Neural cell (in vitro differentiated cells): ENCODE measurements at regions not wholly inside any gene's neighbourhood (a gene's known extent, or its start where the extent isn't known, plus 50 kb on each side); places are given as distances from the start of the nearest gene placed in this dataset.

Experiments
- H2AFZ ChIP-seq: fragments of 200-600, 300-800 bp; sonication (generic), shearing (Covaris generic); 2 replicates; pipeline ENCODE4 v1.6.0; 2014; ENCODE audit warnings: low read depth, mild to moderate bottlenecking, antibody characterized with exemption, low read length, moderate library complexity
- H3F3A ChIP-seq: fragments of 200-600 bp; shearing (Covaris generic); 2 replicates; pipeline ENCODE4 v1.6.1; 2016; ENCODE audit warnings: mild to moderate bottlenecking, moderate library complexity, mixed read lengths, antibody characterized with exemption, low read length; ENCODE audit not compliant: insufficient read depth, poor library complexity, severe bottlenecking
- H3K27ac ChIP-seq: fragments of 200-600, 300-800 bp; sonication (generic), shearing (Covaris generic); 2 replicates; pipeline ENCODE4 v1.5.1; 2014; ENCODE audit warnings: mild to moderate bottlenecking, low read length, moderate library complexity
- H3K27me3 ChIP-seq: fragments of 300-800, 200-600 bp; sonication (generic), shearing (Covaris generic); 2 replicates; pipeline ENCODE4 v1.6.0; 2014; ENCODE audit warnings: mild to moderate bottlenecking, low read depth, low read length, moderate library complexity; ENCODE audit not compliant: insufficient read depth
- H3K36me3 ChIP-seq: fragments of 300-800, 200-600 bp; sonication (generic), shearing (Covaris generic); 2 replicates; pipeline ENCODE4 v1.5.1; 2014; ENCODE audit warnings: mild to moderate bottlenecking, antibody characterized with exemption, low read length, moderate library complexity; ENCODE audit not compliant: insufficient read depth
- H3K4me2 ChIP-seq: fragments of 300-800, 200-600 bp; sonication (generic), shearing (Covaris generic); 2 replicates; pipeline ENCODE4 v1.6.0; 2014; ENCODE audit warnings: mild to moderate bottlenecking, low read length
- H3K4me3 ChIP-seq: fragments of 300-800, 200-600 bp; sonication (generic), shearing (Covaris generic); 2 replicates; pipeline ENCODE4 v1.5.1; 2014; ENCODE audit warnings: mild to moderate bottlenecking, low read length, moderate library complexity
- H3K79me2 ChIP-seq: fragments of 200-600 bp; shearing (Covaris generic); replicated peaks from 2 replicates; pipeline ENCODE4 v1.6.0; 2014; ENCODE audit warnings: mild to moderate bottlenecking, low read length, moderate library complexity; ENCODE audit not compliant: insufficient read depth
- H3K9ac ChIP-seq: fragments of 300-800, 200-600 bp; sonication (generic), shearing (Covaris generic); 2 replicates; pipeline ENCODE4 v1.6.1; 2016; ENCODE audit warnings: mild to moderate bottlenecking, low read length, mixed read lengths
- H3K9me2 ChIP-seq: fragments of 200-600 bp; shearing (Covaris generic); 2 replicates; pipeline ENCODE4 v1.6.1; 2016; ENCODE audit warnings: mild to moderate bottlenecking, low read length, mixed read lengths; ENCODE audit not compliant: insufficient read depth
- H3K9me3 ChIP-seq: fragments of 200-600, 300-800 bp; sonication (generic), shearing (Covaris generic); 2 replicates; pipeline ENCODE4 v1.6.1; 2016; ENCODE audit warnings: mild to moderate bottlenecking, mixed run types, low read length, moderate library complexity, mixed read lengths
- H4K20me1 ChIP-seq: fragments of 200-600 bp; shearing (Covaris generic); 2 replicates; pipeline ENCODE4 v1.6.1; 2016; ENCODE audit warnings: mild to moderate bottlenecking, mixed run types; ENCODE audit not compliant: insufficient read depth
- CTCF ChIP-seq: fragments of 450-650 bp; IDR thresholded peaks from 2 replicates; pipeline ENCODE4 v1.5.1; 2014; ENCODE audit warnings: antibody characterized with exemption, mild to moderate bottlenecking, moderate library complexity; ENCODE audit not compliant: poor library complexity, severe bottlenecking
- EP300 ChIP-seq: fragments of 450-650 bp; conservative IDR thresholded peaks from 2 replicates; pipeline ENCODE4 v1.6.1; 2014; ENCODE audit warnings: antibody characterized with exemption, mild to moderate bottlenecking, moderate library complexity; ENCODE audit not compliant: poor library complexity, severe bottlenecking
- EZH2 ChIP-seq: fragments of 200-600, 300-800 bp; shearing (Covaris generic), sonication (generic); IDR thresholded peaks from 2 replicates; pipeline ENCODE4 v1.6.1; 2014; ENCODE audit warnings: antibody characterized with exemption, low read length, borderline replicate concordance, mild to moderate bottlenecking; ENCODE audit not compliant: insufficient read depth, poor library complexity, severe bottlenecking
- MXI1 ChIP-seq: fragments of 450-650 bp; conservative IDR thresholded peaks from 2 replicates; pipeline ENCODE4 v1.6.1; 2014; ENCODE audit warnings: antibody characterized with exemption, mild to moderate bottlenecking; ENCODE audit not compliant: poor library complexity, severe bottlenecking
- POLR2AphosphoS5 ChIP-seq: IDR thresholded peaks from 2 replicates; pipeline ENCODE4 v1.6.1; 2012
- RAD21 ChIP-seq: fragments of 450-650 bp; conservative IDR thresholded peaks from 2 replicates; pipeline ENCODE4 v1.6.1; 2014; ENCODE audit warnings: antibody characterized with exemption, mild to moderate bottlenecking, moderate library complexity
- REST ChIP-seq: IDR thresholded peaks from 2 replicates; pipeline ENCODE4 v1.6.1; 2012; ENCODE audit warnings: borderline replicate concordance
- SMC3 ChIP-seq: fragments of 450-650 bp; conservative IDR thresholded peaks from 2 replicates; pipeline ENCODE4 v1.6.1; 2014; ENCODE audit warnings: antibody characterized with exemption, mild to moderate bottlenecking, moderate library complexity; ENCODE audit not compliant: poor library complexity
- TAF1 ChIP-seq: IDR thresholded peaks from 2 replicates; pipeline ENCODE4 v1.6.1; 2012; ENCODE audit warnings: low read depth

- no peaks in the 10 kb centered on the region for H3F3A ChIP-seq
- H3K36me3 ChIP-seq = no peaks in the 10 kb centered on the region
- no peaks in the 10 kb centered on the region for H4K20me1 ChIP-seq
- H3K9me2 ChIP-seq = no peaks in the 10 kb centered on the region
- H3K27me3 ChIP-seq = no peaks in the 10 kb centered on the region
- no peak overlapping the region for H2AFZ ChIP-seq
- no peak overlapping the region for H3K9ac ChIP-seq
- no peak overlapping the region for H3K4me2 ChIP-seq
- no peaks in the 10 kb centered on the region for H3K9me3 ChIP-seq
- H3K4me3 ChIP-seq = no peak overlapping the region
- H3K79me2 ChIP-seq = no peaks in the 10 kb centered on the region
- H3K27ac ChIP-seq = no peak overlapping the region
- no peak for TF ChIP-seq TAF1
- TF ChIP-seq MXI1 = no peak
- TF ChIP-seq CTCF = no peak
Observed at GRCh38 chr2:228747483-228747882, 523.6 kb downstream of the PID1 start.

GRCh38 chr2:228738671-228739380, 532.3 kb downstream of the PID1 start:
- TF ChIP-seq POLR2AphosphoS5 (no peak), EZH2 (no peak), CTCF (no peak), SMC3 (no peak), MXI1 (no peak), RAD21 (no peak), REST (no peak), EP300 (no peak), TAF1 (no peak)
- Histone ChIP-seq H3K9ac (no peak overlapping the region), H3K9me2 (no peaks in the 10 kb centered on the region), H3K27me3 (no peaks in the 10 kb centered on the region), H3K4me2 (no peak overlapping the region), H4K20me1 (no peaks in the 10 kb centered on the region), H3K9me3 (no peaks in the 10 kb centered on the region), H3K4me3 (no peak overlapping the region), H3K27ac (no peak overlapping the region), H3K79me2 (no peaks in the 10 kb centered on the region), H2AFZ (no peak overlapping the region), H3F3A (no peaks in the 10 kb centered on the region), H3K36me3 (no peaks in the 10 kb centered on the region)
